Smooth muscle cell (in vitro differentiated cells): ENCODE measurements at regions not wholly inside any gene's neighbourhood (a gene's known extent, or its start where the extent isn't known, plus 50 kb on each side); places are given as distances from the start of the nearest gene placed in this dataset.

Experiments
- DNase-seq: peaks from one replicate; lab custom pipeline; 2025; ENCODE audit not compliant: unreplicated experiment; lab: John Stamatoyannopoulos, UW
- H2AFZ ChIP-seq: fragments of 200-600 bp; sonication (generic); 2 replicates; pipeline ENCODE4 v1.6.0; 2016; ENCODE audit warnings: antibody characterized with exemption, low read depth, mild to moderate bottlenecking
- H3F3A ChIP-seq: fragments of 200-600 bp; sonication (generic); 2 replicates; pipeline ENCODE4 v1.6.0; 2017; ENCODE audit warnings: antibody characterized with exemption, low read depth
- H3K27ac ChIP-seq: fragments of 200-600 bp; sonication (generic); 2 replicates; pipeline ENCODE4 v1.5.1; 2016; ENCODE audit warnings: low read depth, mild to moderate bottlenecking
- H3K27me3 ChIP-seq: fragments of 200-600 bp; sonication (generic); 2 replicates; pipeline ENCODE4 v1.6.1; 2016; ENCODE audit warnings: low read depth, mild to moderate bottlenecking
- H3K36me3 ChIP-seq: fragments of 200-600 bp; sonication (generic); 2 replicates; pipeline ENCODE4 v1.5.1; 2016; ENCODE audit warnings: low read depth
- H3K4me1 ChIP-seq: fragments of 200-600 bp; sonication (generic); 2 replicates; pipeline ENCODE4 v1.5.1; 2016; ENCODE audit warnings: low read depth
- H3K4me2 ChIP-seq: fragments of 200-600 bp; sonication (generic); 2 replicates; pipeline ENCODE4 v1.6.0; 2016; ENCODE audit warnings: mild to moderate bottlenecking
- H3K4me3 ChIP-seq: fragments of 200-600 bp; sonication (generic); 2 replicates; pipeline ENCODE4 v1.5.1; 2016; ENCODE audit warnings: mild to moderate bottlenecking
- H3K79me2 ChIP-seq: fragments of 200-600 bp; sonication (generic); 2 replicates; pipeline ENCODE4 v1.6.0; 2016; ENCODE audit warnings: low read depth, mild to moderate bottlenecking
- H3K9ac ChIP-seq: fragments of 200-600 bp; sonication (generic); 2 replicates; pipeline ENCODE4 v1.6.0; 2016; ENCODE audit warnings: low read depth
- H3K9me3 ChIP-seq: fragments of 200-600 bp; sonication (generic); replicated peaks from 2 replicates; pipeline ENCODE4 v1.5.1; 2016; ENCODE audit warnings: low read depth
- H4K20me1 ChIP-seq: fragments of 200-600 bp; sonication (generic); 2 replicates; pipeline ENCODE4 v1.6.0; 2016; ENCODE audit warnings: low read depth
- WGBS: methylation state at CpG from one replicate; pipeline ENCODE4 v1.1.7; 2016; ENCODE audit warnings: low lambda C conversion rate; 5-methylcytosine and 5-hydroxymethylcytosine counted together
- TF ChIP-seq, protein P1 (sequence below): fragments of 200-600 bp; sonication (generic); IDR thresholded peaks from 2 replicates; pipeline ENCODE4 v1.5.1; 2017; ENCODE audit warnings: borderline replicate concordance, mild to moderate bottlenecking, antibody characterized with exemption; ENCODE audit not compliant: insufficient read depth, poor library complexity, severe bottlenecking

GRCh38 chr12:108052260-108052659, 76.8 kb upstream of the WSCD2 start:
- no peak overlapping the region for H2AFZ ChIP-seq
- peaks cover 12% of the 10 kb centered on the region for H3K4me1 ChIP-seq
- WGBS: 79% methylated on average over 5 of the region's 5 CpGs
- no peak overlapping the region for H3K4me2 ChIP-seq
- no peaks in the 10 kb centered on the region for H4K20me1 ChIP-seq
- TF ChIP-seq, protein P1, sequence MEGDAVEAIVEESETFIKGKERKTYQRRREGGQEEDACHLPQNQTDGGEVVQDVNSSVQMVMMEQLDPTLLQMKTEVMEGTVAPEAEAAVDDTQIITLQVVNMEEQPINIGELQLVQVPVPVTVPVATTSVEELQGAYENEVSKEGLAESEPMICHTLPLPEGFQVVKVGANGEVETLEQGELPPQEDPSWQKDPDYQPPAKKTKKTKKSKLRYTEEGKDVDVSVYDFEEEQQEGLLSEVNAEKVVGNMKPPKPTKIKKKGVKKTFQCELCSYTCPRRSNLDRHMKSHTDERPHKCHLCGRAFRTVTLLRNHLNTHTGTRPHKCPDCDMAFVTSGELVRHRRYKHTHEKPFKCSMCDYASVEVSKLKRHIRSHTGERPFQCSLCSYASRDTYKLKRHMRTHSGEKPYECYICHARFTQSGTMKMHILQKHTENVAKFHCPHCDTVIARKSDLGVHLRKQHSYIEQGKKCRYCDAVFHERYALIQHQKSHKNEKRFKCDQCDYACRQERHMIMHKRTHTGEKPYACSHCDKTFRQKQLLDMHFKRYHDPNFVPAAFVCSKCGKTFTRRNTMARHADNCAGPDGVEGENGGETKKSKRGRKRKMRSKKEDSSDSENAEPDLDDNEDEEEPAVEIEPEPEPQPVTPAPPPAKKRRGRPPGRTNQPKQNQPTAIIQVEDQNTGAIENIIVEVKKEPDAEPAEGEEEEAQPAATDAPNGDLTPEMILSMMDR: no peak
- H3K79me2 ChIP-seq: no peaks in the 10 kb centered on the region
- peaks cover 92% of the 10 kb centered on the region for H3K27me3 ChIP-seq
- no peak overlapping the region for H3K4me3 ChIP-seq
- no peak overlapping the region for H3K27ac ChIP-seq
- H3K9ac ChIP-seq: no peak overlapping the region
- no peaks in the 10 kb centered on the region for H3F3A ChIP-seq
- no peak for DNase-seq
- H3K36me3 ChIP-seq: no peaks in the 10 kb centered on the region
- no peaks in the 10 kb centered on the region for H3K9me3 ChIP-seq

GRCh38 chr12:108053512-108053911, 75.6 kb upstream of the WSCD2 start:
- whole genome bisulfite sequencing: 81% methylated on average over 3 of the region's 3 CpGs
- no peaks in the 10 kb centered on the region for H3K9me3 ChIP-seq
- H3K27ac ChIP-seq: no peak overlapping the region
- TF ChIP-seq, protein P1: no peak
- H3K36me3 ChIP-seq: no peaks in the 10 kb centered on the region
- H3K79me2 ChIP-seq: no peaks in the 10 kb centered on the region
- peaks cover 89% of the 10 kb centered on the region for H3K27me3 ChIP-seq
- H3F3A ChIP-seq: no peaks in the 10 kb centered on the region
- H3K4me1 ChIP-seq: peaks cover 12% of the 10 kb centered on the region
- no peaks in the 10 kb centered on the region for H4K20me1 ChIP-seq
- no peak overlapping the region for H3K9ac ChIP-seq
- no peak overlapping the region for H3K4me2 ChIP-seq
- no peak for DNase-seq
- H3K4me3 ChIP-seq: no peak overlapping the region
- H2AFZ ChIP-seq: no peak overlapping the region

DNA sequence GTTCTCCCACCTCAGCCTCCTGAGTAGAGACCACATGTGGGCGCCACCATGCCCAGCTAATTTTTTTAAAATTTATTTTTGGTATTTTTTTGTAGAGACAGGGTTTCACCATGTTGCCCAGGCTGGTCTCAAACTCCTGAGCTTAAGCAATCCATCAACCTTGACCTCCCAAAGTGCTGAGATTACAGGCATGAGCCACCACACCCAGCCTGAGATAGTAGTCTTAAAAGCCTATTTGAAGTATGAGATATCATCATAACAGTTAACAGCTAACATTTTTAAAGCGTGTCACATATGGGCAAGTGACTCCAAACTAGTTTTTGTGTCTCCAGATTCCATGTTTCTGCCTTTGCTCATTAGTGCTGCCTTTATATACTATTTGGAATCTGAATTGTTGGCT, 74.6 kb upstream of the WSCD2 start:
- TF ChIP-seq, protein P1: no peak
- Histone ChIP-seq H3F3A (no peaks in the 10 kb centered on the region), H3K79me2 (no peaks in the 10 kb centered on the region), H3K9me3 (no peaks in the 10 kb centered on the region), H2AFZ (no peak overlapping the region), H3K4me3 (no peak overlapping the region), H3K4me2 (no peak overlapping the region), H3K36me3 (no peaks in the 10 kb centered on the region), H4K20me1 (no peaks in the 10 kb centered on the region), H3K27ac (no peak overlapping the region), H3K9ac (no peak overlapping the region), H3K27me3 (peaks cover 89% of the 10 kb centered on the region), H3K4me1 (peaks cover 12% of the 10 kb centered on the region)
- no peak for DNase-seq
- WGBS: 74% methylated on average over 2 of the region's 2 CpGs

DNA sequence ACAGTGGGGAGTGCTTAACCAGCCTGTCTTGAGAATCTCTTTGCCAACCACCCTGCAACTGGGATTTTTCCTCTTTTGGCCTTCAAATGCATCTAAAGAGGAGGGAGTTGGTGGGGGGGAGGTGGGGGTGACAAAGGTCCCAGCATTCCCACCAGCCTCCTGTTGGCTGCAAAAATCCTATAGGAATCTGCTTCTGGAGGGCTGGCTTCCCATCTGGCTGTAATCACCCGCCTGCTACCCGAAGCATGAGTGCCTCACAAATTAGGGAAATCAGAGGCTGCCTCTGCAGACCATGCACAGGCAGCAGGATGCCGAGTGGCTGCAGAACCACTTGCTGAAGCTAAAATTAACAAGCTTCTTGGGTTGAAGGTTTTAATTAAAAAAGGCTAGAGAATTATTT, 73.9 kb upstream of the WSCD2 start:
- no peaks in the 10 kb centered on the region for H3K36me3 ChIP-seq
- H3F3A ChIP-seq: no peaks in the 10 kb centered on the region
- no peak overlapping the region for H3K27ac ChIP-seq
- DNase-seq: no peak
- TF ChIP-seq, protein P1: no peak
- WGBS: 62% methylated on average over 3 of the region's 3 CpGs
- no peak overlapping the region for H3K9ac ChIP-seq
- no peak overlapping the region for H3K4me2 ChIP-seq
- no peaks in the 10 kb centered on the region for H3K9me3 ChIP-seq
- peaks cover 12% of the 10 kb centered on the region for H3K4me1 ChIP-seq
- no peaks in the 10 kb centered on the region for H4K20me1 ChIP-seq
- H3K4me3 ChIP-seq: no peak overlapping the region
- H2AFZ ChIP-seq: no peak overlapping the region
- no peaks in the 10 kb centered on the region for H3K79me2 ChIP-seq
- peaks cover 82% of the 10 kb centered on the region for H3K27me3 ChIP-seq
